ENCODE measurements at regions not wholly inside any gene's neighbourhood (a gene's known extent, or its start where the extent isn't known, plus 50 kb on each side); places are given as distances from the start of the nearest gene placed in this dataset.
"Not testable (repeated sequence)": the region's sequence is repeated elsewhere in the genome, so short reads cannot be mapped to it uniquely, and the experiment has no call there.

DNA sequence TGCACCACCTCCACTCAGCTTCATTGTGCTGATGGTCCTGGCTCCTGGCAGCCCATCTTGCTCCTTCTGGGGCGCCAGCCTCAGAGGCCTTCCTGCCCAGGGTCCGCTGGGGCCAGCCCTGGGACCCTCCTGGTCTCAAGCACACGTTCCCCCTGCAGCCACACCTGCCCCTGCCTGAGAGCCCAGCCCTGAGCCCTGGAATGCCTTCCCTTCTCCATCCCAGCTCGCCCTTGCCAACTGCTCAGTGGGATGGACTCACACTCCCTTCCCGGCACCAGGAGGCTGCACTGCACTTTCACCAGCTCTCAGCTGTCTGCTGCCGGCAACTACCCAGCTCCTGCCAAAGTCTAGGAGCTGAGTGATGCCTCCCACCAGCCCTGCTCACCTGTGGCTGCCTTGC is 100.9 kb downstream of the TMEM121 start:
- TF ChIP-seq, protein P1, sequence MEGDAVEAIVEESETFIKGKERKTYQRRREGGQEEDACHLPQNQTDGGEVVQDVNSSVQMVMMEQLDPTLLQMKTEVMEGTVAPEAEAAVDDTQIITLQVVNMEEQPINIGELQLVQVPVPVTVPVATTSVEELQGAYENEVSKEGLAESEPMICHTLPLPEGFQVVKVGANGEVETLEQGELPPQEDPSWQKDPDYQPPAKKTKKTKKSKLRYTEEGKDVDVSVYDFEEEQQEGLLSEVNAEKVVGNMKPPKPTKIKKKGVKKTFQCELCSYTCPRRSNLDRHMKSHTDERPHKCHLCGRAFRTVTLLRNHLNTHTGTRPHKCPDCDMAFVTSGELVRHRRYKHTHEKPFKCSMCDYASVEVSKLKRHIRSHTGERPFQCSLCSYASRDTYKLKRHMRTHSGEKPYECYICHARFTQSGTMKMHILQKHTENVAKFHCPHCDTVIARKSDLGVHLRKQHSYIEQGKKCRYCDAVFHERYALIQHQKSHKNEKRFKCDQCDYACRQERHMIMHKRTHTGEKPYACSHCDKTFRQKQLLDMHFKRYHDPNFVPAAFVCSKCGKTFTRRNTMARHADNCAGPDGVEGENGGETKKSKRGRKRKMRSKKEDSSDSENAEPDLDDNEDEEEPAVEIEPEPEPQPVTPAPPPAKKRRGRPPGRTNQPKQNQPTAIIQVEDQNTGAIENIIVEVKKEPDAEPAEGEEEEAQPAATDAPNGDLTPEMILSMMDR (IDR thresholded peaks at IDR 0.05; ENCODE audit: insufficient read depth, low read depth, low read length) = not testable (repeated sequence)
- TF ChIP-seq EZH2 (IDR thresholded peaks at IDR 0.05; ENCODE audit: insufficient read depth, low read length) = not testable (repeated sequence)
